ENCODE measurements at regions not wholly inside any gene's neighbourhood (a gene's known extent, or its start where the extent isn't known, plus 50 kb on each side); places are given as distances from the start of the nearest gene placed in this dataset.
"Not testable (repeated sequence)": the region's sequence is repeated elsewhere in the genome, so short reads cannot be mapped to it uniquely, and the experiment has no call there.

- Histone ChIP-seq H3K4me1 (ENCODE audit: low read depth, poor library complexity, severe bottlenecking) (no peaks in the 10 kb centered on the region), H4K20me1 (ENCODE audit: insufficient read depth) (no peaks in the 10 kb centered on the region), H3K27ac (no peak overlapping the region), H3K27me3 (ENCODE audit: insufficient read depth, low read depth) (no peaks in the 10 kb centered on the region), H3K79me2 (ENCODE audit: insufficient read depth, low read depth) (no peaks in the 10 kb centered on the region), H3K9ac (no peak overlapping the region), H3K36me3 (ENCODE audit: insufficient read depth) (no peaks in the 10 kb centered on the region), H3K4me3 (IDR thresholded peaks at IDR 0.05; ENCODE audit: insufficient read depth, low read depth, low read length) (no peak overlapping the region), H2AFZ (ENCODE audit: low read depth) (no peak overlapping the region), H3K4me2 (no peak overlapping the region)
- TF ChIP-seq CTCF (conservative IDR thresholded peaks at IDR 0.05; ENCODE audit: low read depth, low read length) = no peak
These were observed 150.3 kb upstream of the SEMA6A start for GRCh38 chr5:116724971-116725370.

DNA sequence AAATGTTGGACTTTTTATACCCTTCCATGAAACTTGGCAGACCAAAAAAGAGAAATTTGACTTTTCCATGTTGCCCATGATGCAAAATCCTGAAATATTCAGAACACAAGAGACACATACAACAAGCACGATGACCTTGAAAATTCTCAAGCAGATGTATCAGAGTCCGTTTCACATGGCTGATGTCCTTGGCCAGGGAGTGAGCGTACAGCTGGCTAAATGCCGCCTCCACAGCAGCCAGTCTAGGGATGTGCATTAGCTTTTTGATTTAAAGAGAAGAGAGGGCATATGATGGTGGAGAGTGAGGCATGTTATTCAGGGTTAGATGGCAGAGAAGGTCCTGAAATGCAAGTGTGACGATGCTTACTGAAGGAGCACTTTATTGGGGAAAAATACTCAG lies 148.0 kb upstream of the SEMA6A start:
- no peak overlapping the region for H3K27ac ChIP-seq
- no peak overlapping the region for H3K4me2 ChIP-seq
- H3K4me1 ChIP-seq (ENCODE audit: low read depth, poor library complexity, severe bottlenecking) = no peaks in the 10 kb centered on the region
- H3K36me3 ChIP-seq (ENCODE audit: insufficient read depth) = no peaks in the 10 kb centered on the region
- no peaks in the 10 kb centered on the region for H3K79me2 ChIP-seq (ENCODE audit: insufficient read depth, low read depth)
- no peak overlapping the region for H3K4me3 ChIP-seq (IDR thresholded peaks at IDR 0.05; ENCODE audit: insufficient read depth, low read depth, low read length)
- no peak overlapping the region for H2AFZ ChIP-seq (ENCODE audit: low read depth)
- H4K20me1 ChIP-seq (ENCODE audit: insufficient read depth) = no peaks in the 10 kb centered on the region
- H3K9ac ChIP-seq = no peak overlapping the region
- no peaks in the 10 kb centered on the region for H3K27me3 ChIP-seq (ENCODE audit: insufficient read depth, low read depth)
- TF ChIP-seq CTCF (conservative IDR thresholded peaks at IDR 0.05; ENCODE audit: low read depth, low read length) = no peak

GRCh38 chr5:116719106-116719505 lies 144.5 kb upstream of the SEMA6A start:
- Histone ChIP-seq H3K4me1 (ENCODE audit: low read depth, poor library complexity, severe bottlenecking) (no peaks in the 10 kb centered on the region), H4K20me1 (ENCODE audit: insufficient read depth) (no peaks in the 10 kb centered on the region), H3K9ac (no peak overlapping the region), H3K4me2 (no peak overlapping the region), H3K79me2 (ENCODE audit: insufficient read depth, low read depth) (no peaks in the 10 kb centered on the region), H3K27me3 (ENCODE audit: insufficient read depth, low read depth) (no peaks in the 10 kb centered on the region), H3K27ac (no peak overlapping the region), H2AFZ (ENCODE audit: low read depth) (no peak overlapping the region), H3K4me3 (IDR thresholded peaks at IDR 0.05; ENCODE audit: insufficient read depth, low read depth, low read length) (no peak overlapping the region), H3K36me3 (ENCODE audit: insufficient read depth) (no peaks in the 10 kb centered on the region)
- no peak for TF ChIP-seq CTCF (conservative IDR thresholded peaks at IDR 0.05; ENCODE audit: low read depth, low read length)

GRCh38 chr5:116718317-116718716 lies 143.7 kb upstream of the SEMA6A start:
- Histone ChIP-seq H3K4me1 (ENCODE audit: low read depth, poor library complexity, severe bottlenecking) (no peaks in the 10 kb centered on the region), H2AFZ (ENCODE audit: low read depth) (no peak overlapping the region), H3K4me3 (IDR thresholded peaks at IDR 0.05; ENCODE audit: insufficient read depth, low read depth, low read length) (no peak overlapping the region), H3K27ac (no peak overlapping the region), H3K4me2 (no peak overlapping the region), H3K79me2 (ENCODE audit: insufficient read depth, low read depth) (no peaks in the 10 kb centered on the region), H3K36me3 (ENCODE audit: insufficient read depth) (no peaks in the 10 kb centered on the region), H4K20me1 (ENCODE audit: insufficient read depth) (no peaks in the 10 kb centered on the region), H3K27me3 (ENCODE audit: insufficient read depth, low read depth) (no peaks in the 10 kb centered on the region), H3K9ac (no peak overlapping the region)
- no peak for TF ChIP-seq CTCF (conservative IDR thresholded peaks at IDR 0.05; ENCODE audit: low read depth, low read length)

- Histone ChIP-seq H2AFZ (ENCODE audit: low read depth) (no peak overlapping the region), H3K79me2 (ENCODE audit: insufficient read depth, low read depth) (no peaks in the 10 kb centered on the region), H3K27me3 (ENCODE audit: insufficient read depth, low read depth) (no peaks in the 10 kb centered on the region), H4K20me1 (ENCODE audit: insufficient read depth) (no peaks in the 10 kb centered on the region), H3K27ac (no peak overlapping the region), H3K4me3 (IDR thresholded peaks at IDR 0.05; ENCODE audit: insufficient read depth, low read depth, low read length) (no peak overlapping the region), H3K9ac (no peak overlapping the region), H3K4me2 (no peak overlapping the region), H3K36me3 (ENCODE audit: insufficient read depth) (no peaks in the 10 kb centered on the region), H3K4me1 (ENCODE audit: low read depth, poor library complexity, severe bottlenecking) (no peaks in the 10 kb centered on the region)
- TF ChIP-seq CTCF (conservative IDR thresholded peaks at IDR 0.05; ENCODE audit: low read depth, low read length) = no peak
These were observed 134.5 kb upstream of the SEMA6A start for GRCh38 chr5:116709082-116709481.

GRCh38 chr5:116705121-116705519 lies 130.5 kb upstream of the SEMA6A start:
- H4K20me1 ChIP-seq (ENCODE audit: insufficient read depth); H2AFZ ChIP-seq (ENCODE audit: low read depth); H3K4me3 ChIP-seq (IDR thresholded peaks at IDR 0.05; ENCODE audit: insufficient read depth, low read depth, low read length); H3K4me2 ChIP-seq; H3K9ac ChIP-seq; H3K4me1 ChIP-seq (ENCODE audit: low read depth, poor library complexity, severe bottlenecking); H3K36me3 ChIP-seq (ENCODE audit: insufficient read depth); H3K27ac ChIP-seq; H3K27me3 ChIP-seq (ENCODE audit: insufficient read depth, low read depth); H3K79me2 ChIP-seq (ENCODE audit: insufficient read depth, low read depth): not testable (repeated sequence)

All from KMS-11 (cell line).